ENCODE measurements at regions not wholly inside any gene's neighbourhood (a gene's known extent, or its start where the extent isn't known, plus 50 kb on each side); places are given as distances from the start of the nearest gene placed in this dataset.

DNA sequence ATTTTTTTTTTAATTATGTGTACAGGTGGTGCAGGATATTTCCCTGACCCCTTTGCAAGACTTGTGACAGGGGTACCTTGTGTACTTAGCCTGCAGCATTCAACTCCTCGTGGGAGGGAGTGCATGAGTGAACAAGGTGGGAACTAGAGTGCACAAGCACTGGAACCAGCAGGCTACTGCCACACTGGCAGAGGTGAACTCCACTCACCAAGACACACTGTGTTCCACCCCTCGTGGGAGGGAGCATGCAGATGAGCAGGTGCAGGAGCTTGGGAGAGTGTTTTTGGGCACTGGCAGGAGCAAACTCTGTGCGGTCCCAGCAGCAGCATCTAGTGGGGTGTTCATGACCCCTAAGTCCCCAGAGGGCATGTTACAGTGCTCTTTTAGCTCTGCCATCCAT lies 282.7 kb upstream of the PLET1 start:
- no peak overlapping the region for H3K4me3 ChIP-seq (ENCODE audit: control insufficient read depth, low read depth, low read length)
- TF ChIP-seq CTCF (conservative IDR thresholded peaks at IDR 0.05; ENCODE audit: control insufficient read depth, insufficient read depth, low read depth, low read length) = no peak
- DNase-seq (ENCODE audit: low read depth) = no peak

- no peak overlapping the region for H3K4me3 ChIP-seq (ENCODE audit: control insufficient read depth, low read depth, low read length)
- no peak for TF ChIP-seq CTCF (conservative IDR thresholded peaks at IDR 0.05; ENCODE audit: control insufficient read depth, insufficient read depth, low read depth, low read length)
- no peak for DNase-seq (ENCODE audit: low read depth)
Measured at GRCh38 chr11:112548641-112549040, 288.0 kb upstream of the PLET1 start.

DNA sequence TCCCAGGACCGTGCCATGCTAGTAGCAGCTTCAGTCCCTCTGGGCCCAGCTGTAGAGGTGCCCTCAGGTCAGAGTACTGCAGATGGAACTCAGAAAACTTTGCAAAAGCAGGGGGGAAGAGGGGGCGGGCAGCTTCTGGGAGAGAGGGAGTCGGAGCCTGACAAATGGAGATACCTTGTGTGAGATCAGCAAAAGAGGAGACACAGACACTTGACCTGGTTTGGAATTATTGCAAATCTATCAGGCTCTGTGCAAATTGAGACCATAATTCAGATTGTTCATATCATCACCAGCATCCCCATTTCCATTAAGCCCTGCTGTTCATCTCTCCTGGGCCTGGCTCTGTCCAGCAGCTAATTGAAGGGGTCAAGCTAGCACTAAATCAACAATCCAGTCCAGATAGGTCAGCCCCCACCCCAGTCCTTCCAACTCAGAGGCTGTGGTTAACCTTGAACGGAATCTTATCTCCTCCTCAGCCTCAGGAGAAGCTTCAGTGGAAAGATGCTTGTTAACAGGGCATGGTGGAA lies 292.6 kb upstream of the PLET1 start:
- no peak for TF ChIP-seq CTCF (conservative IDR thresholded peaks at IDR 0.05; ENCODE audit: control insufficient read depth, insufficient read depth, low read depth, low read length)
- no peak for DNase-seq (ENCODE audit: low read depth)

DNA sequence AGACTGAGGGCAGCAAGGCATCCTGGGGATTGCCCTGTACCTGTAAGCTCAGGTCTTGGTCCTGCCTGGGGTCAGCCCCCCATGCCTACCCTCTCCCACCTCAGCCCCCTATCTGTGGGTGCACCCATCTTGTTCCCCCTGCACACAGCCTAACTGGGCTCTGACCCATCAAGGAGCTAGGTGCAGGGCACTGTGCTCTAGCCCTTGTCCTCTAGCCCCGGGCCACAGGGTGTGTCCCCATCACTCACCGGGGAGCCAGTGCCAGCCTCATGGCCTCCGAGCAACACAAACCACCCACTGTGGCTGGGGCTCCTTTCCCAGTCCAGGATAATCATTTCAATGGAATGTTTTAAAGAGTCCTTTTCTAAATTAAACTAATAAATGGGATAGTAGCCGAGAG lies 293.9 kb upstream of the PLET1 start:
- no peak for DNase-seq (ENCODE audit: low read depth)
- no peak overlapping the region for H3K4me3 ChIP-seq (ENCODE audit: control insufficient read depth, low read depth, low read length)
- no peak for TF ChIP-seq CTCF (conservative IDR thresholded peaks at IDR 0.05; ENCODE audit: control insufficient read depth, insufficient read depth, low read depth, low read length)

More for the DNA sequence above, 292.6 kb upstream of the PLET1 start:
- no peak overlapping the region for H3K4me3 ChIP-seq (ENCODE audit: control insufficient read depth, low read depth, low read length)

DNA sequence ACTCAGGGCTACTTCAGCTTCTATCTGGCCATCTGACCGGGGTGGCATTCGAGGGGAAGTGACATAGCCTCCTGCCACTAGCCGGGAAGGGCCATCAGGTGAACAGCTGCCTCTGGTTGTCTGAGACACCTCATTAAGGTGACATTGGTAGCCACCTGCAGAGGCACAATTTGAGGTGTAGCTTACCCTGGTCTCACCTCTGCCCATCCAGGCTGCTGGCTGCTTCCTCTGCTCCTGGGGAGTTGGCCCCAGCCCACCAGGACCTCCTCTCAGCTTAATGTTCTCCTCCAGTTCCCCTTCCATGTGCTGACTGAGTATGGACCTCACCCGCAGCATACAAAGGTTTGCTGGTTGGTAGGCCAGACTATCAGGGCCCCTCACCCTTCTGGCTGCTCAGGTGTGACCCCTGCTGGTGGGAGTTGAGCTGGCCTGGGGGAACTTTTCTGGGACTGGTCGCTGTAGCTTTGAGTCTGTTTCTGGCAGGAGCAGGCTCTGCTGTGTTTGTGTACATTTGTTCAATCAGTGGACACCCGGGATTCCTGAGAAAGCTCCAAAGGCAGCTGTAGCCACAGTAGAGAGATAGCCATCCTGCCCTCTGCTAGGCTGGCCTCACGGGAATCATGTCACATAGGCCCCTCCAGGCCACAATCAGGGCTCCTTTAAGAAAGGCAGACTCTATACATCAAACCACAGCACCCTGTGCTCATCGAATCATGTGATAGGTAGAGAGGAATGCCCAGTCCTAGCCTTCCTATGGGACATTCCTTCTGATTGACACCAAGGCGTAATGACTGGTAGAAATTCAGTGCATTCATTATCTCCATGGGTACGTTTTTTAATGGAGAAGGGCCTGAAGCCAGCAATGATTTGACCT lies 295.1 kb upstream of the PLET1 start:
- DNase-seq (ENCODE audit: low read depth) = peak; percentile 28
- peak; percentile 76 for TF ChIP-seq CTCF (conservative IDR thresholded peaks at IDR 0.05; ENCODE audit: control insufficient read depth, insufficient read depth, low read depth, low read length)
- H3K4me3 ChIP-seq (ENCODE audit: control insufficient read depth, low read depth, low read length) = no peak overlapping the region

- no peak for TF ChIP-seq CTCF (conservative IDR thresholded peaks at IDR 0.05; ENCODE audit: control insufficient read depth, insufficient read depth, low read depth, low read length)
- peak; percentile 22 for DNase-seq (ENCODE audit: low read depth)
- no peak overlapping the region for H3K4me3 ChIP-seq (ENCODE audit: control insufficient read depth, low read depth, low read length)
Measured at GRCh38 chr11:112558691-112559090, 298.0 kb upstream of the PLET1 start.
